Neural cell (in vitro differentiated cells): ENCODE measurements at regions not wholly inside any gene's neighbourhood (a gene's known extent, or its start where the extent isn't known, plus 50 kb on each side); places are given as distances from the start of the nearest gene placed in this dataset.

Experiments
- EP300 ChIP-seq: fragments of 450-650 bp; conservative IDR thresholded peaks from 2 replicates; pipeline ENCODE4 v1.6.1; 2014; ENCODE audit warnings: antibody characterized with exemption, mild to moderate bottlenecking, moderate library complexity; ENCODE audit not compliant: poor library complexity, severe bottlenecking
- EZH2 ChIP-seq: fragments of 200-600, 300-800 bp; shearing (Covaris generic), sonication (generic); IDR thresholded peaks from 2 replicates; pipeline ENCODE4 v1.6.1; 2014; ENCODE audit warnings: antibody characterized with exemption, low read length, borderline replicate concordance, mild to moderate bottlenecking; ENCODE audit not compliant: insufficient read depth, poor library complexity, severe bottlenecking
- POLR2AphosphoS5 ChIP-seq: IDR thresholded peaks from 2 replicates; pipeline ENCODE4 v1.6.1; 2012
- RAD21 ChIP-seq: fragments of 450-650 bp; conservative IDR thresholded peaks from 2 replicates; pipeline ENCODE4 v1.6.1; 2014; ENCODE audit warnings: antibody characterized with exemption, mild to moderate bottlenecking, moderate library complexity
- SMC3 ChIP-seq: fragments of 450-650 bp; conservative IDR thresholded peaks from 2 replicates; pipeline ENCODE4 v1.6.1; 2014; ENCODE audit warnings: antibody characterized with exemption, mild to moderate bottlenecking, moderate library complexity; ENCODE audit not compliant: poor library complexity
- TAF1 ChIP-seq: IDR thresholded peaks from 2 replicates; pipeline ENCODE4 v1.6.1; 2012; ENCODE audit warnings: low read depth
- TF ChIP-seq, protein P1 (sequence below): fragments of 450-650 bp; IDR thresholded peaks from 2 replicates; pipeline ENCODE4 v1.5.1; 2014; ENCODE audit warnings: antibody characterized with exemption, mild to moderate bottlenecking, moderate library complexity; ENCODE audit not compliant: poor library complexity, severe bottlenecking
- TF ChIP-seq, protein P2 (sequence below): IDR thresholded peaks from 2 replicates; pipeline ENCODE4 v1.6.1; 2012; ENCODE audit warnings: borderline replicate concordance

DNA sequence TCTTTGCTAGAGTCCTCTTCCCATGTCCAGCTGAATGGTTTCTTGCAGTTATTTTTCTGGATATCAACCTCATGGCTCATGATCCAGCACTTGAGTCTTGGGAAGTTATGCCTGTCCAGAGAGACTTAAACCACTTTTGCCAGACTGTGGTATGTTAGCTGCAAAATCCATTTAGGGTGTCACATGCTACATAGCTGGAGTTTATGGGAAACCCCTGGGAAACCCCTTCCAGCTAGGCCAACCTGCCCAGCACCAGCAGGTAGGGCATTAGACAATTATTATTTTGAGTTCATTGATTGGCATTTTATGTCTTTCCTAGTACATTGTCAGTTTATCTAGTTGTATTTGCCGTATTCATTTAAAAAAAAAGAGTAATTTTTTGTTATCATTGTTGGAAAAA lies 797.8 kb downstream of the EFNB2 start:
- TF ChIP-seq EZH2 (no peak), EP300 (no peak), POLR2AphosphoS5 (no peak), RAD21 (no peak), SMC3 (no peak), TAF1 (no peak)
- TF ChIP-seq, protein P1, sequence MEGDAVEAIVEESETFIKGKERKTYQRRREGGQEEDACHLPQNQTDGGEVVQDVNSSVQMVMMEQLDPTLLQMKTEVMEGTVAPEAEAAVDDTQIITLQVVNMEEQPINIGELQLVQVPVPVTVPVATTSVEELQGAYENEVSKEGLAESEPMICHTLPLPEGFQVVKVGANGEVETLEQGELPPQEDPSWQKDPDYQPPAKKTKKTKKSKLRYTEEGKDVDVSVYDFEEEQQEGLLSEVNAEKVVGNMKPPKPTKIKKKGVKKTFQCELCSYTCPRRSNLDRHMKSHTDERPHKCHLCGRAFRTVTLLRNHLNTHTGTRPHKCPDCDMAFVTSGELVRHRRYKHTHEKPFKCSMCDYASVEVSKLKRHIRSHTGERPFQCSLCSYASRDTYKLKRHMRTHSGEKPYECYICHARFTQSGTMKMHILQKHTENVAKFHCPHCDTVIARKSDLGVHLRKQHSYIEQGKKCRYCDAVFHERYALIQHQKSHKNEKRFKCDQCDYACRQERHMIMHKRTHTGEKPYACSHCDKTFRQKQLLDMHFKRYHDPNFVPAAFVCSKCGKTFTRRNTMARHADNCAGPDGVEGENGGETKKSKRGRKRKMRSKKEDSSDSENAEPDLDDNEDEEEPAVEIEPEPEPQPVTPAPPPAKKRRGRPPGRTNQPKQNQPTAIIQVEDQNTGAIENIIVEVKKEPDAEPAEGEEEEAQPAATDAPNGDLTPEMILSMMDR: no peak
- TF ChIP-seq, protein P2, sequence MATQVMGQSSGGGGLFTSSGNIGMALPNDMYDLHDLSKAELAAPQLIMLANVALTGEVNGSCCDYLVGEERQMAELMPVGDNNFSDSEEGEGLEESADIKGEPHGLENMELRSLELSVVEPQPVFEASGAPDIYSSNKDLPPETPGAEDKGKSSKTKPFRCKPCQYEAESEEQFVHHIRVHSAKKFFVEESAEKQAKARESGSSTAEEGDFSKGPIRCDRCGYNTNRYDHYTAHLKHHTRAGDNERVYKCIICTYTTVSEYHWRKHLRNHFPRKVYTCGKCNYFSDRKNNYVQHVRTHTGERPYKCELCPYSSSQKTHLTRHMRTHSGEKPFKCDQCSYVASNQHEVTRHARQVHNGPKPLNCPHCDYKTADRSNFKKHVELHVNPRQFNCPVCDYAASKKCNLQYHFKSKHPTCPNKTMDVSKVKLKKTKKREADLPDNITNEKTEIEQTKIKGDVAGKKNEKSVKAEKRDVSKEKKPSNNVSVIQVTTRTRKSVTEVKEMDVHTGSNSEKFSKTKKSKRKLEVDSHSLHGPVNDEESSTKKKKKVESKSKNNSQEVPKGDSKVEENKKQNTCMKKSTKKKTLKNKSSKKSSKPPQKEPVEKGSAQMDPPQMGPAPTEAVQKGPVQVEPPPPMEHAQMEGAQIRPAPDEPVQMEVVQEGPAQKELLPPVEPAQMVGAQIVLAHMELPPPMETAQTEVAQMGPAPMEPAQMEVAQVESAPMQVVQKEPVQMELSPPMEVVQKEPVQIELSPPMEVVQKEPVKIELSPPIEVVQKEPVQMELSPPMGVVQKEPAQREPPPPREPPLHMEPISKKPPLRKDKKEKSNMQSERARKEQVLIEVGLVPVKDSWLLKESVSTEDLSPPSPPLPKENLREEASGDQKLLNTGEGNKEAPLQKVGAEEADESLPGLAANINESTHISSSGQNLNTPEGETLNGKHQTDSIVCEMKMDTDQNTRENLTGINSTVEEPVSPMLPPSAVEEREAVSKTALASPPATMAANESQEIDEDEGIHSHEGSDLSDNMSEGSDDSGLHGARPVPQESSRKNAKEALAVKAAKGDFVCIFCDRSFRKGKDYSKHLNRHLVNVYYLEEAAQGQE: no peak
